GM13977 (cell line): ENCODE measurements at regions not wholly inside any gene's neighbourhood (a gene's known extent, or its start where the extent isn't known, plus 50 kb on each side); places are given as distances from the start of the nearest gene placed in this dataset.

Experiments
- DNase-seq: peaks from one replicate; pipeline ENCODE4 v3.0.0; 2012; ENCODE audit warnings: low spot score
- in situ Hi-C: fragments of 300-500 bp; cut with MboI; formaldehyde crosslinking; loops from one replicate; pipeline ENCODE4 v1.12.0; 2022; ENCODE audit warnings: low sequenced_read_pairs, low pct_unique_long_range_greater_than_20kb, mixed read lengths, inconsistent platforms; ENCODE audit not compliant: unreplicated experiment
- TF ChIP-seq, protein P1 (sequence below): IDR thresholded peaks from 2 replicates; pipeline ENCODE4 v1.5.1; 2012; ENCODE audit warnings: mild to moderate bottlenecking, control low read depth; ENCODE audit not compliant: insufficient read depth; ENCODE audit errors: extremely low read depth, missing control alignments

GRCh38 chr1:188877668-188878067, 1600.0 kb downstream of the BRINP3 start:
- in situ Hi-C loops = no loop called here
- TF ChIP-seq, protein P1, sequence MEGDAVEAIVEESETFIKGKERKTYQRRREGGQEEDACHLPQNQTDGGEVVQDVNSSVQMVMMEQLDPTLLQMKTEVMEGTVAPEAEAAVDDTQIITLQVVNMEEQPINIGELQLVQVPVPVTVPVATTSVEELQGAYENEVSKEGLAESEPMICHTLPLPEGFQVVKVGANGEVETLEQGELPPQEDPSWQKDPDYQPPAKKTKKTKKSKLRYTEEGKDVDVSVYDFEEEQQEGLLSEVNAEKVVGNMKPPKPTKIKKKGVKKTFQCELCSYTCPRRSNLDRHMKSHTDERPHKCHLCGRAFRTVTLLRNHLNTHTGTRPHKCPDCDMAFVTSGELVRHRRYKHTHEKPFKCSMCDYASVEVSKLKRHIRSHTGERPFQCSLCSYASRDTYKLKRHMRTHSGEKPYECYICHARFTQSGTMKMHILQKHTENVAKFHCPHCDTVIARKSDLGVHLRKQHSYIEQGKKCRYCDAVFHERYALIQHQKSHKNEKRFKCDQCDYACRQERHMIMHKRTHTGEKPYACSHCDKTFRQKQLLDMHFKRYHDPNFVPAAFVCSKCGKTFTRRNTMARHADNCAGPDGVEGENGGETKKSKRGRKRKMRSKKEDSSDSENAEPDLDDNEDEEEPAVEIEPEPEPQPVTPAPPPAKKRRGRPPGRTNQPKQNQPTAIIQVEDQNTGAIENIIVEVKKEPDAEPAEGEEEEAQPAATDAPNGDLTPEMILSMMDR = no peak
- DNase-seq = no peak

- TF ChIP-seq, protein P1 = no peak
- in situ Hi-C loops = no loop called here
- no peak for DNase-seq
Measured at GRCh38 chr1:188888386-188888785, 1589.3 kb downstream of the BRINP3 start.

DNA sequence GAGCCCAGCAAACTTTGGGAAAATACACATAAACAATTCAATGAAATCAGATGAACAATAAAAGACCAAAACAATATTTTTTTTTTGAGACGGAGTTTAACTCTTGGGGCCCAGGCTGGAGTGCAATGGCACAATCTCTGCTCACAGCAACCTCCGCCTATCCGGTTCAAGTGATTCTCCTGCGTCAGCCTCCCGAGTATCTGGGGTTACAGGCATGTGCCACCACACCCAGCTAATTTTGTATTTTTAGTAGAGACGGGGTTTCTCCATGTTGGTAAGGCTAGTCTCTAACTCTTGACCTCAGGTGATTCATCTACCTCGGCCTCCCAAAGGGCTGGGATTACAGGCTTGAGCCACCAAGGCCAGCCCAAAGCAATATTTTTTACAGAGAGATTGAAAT, 1588.5 kb downstream of the BRINP3 start:
- no peak for DNase-seq
- TF ChIP-seq, protein P1 = no peak
- in situ Hi-C loops = no loop called here

DNA sequence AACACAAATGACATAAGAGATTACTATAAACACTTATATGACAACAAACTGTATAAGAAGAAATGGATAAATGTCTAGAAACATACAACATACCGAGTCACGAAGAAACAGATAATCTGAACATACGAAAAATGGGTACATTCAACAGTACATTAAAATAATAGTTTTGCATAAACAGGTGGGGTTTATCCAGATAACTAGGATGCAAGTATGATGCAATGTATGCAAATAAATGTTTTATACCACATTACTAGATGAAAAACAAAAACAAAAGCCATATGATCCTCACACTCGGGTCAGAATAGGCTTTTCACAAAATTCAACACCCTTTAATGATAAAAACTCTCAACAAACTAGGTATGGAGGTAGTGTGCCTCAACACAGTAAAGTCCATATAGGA, 1585.7 kb downstream of the BRINP3 start:
- in situ Hi-C loops = no loop called here
- TF ChIP-seq, protein P1 = no peak
- no peak for DNase-seq

GRCh38 chr1:188895611-188896010, 1582.1 kb downstream of the BRINP3 start:
- TF ChIP-seq, protein P1 = no peak
- in situ Hi-C loops = no loop called here
- no peak for DNase-seq

GRCh38 chr1:188903241-188903640, 1574.4 kb downstream of the BRINP3 start:
- no peak for DNase-seq
- in situ Hi-C loops = no loop called here
- TF ChIP-seq, protein P1 = no peak

DNA sequence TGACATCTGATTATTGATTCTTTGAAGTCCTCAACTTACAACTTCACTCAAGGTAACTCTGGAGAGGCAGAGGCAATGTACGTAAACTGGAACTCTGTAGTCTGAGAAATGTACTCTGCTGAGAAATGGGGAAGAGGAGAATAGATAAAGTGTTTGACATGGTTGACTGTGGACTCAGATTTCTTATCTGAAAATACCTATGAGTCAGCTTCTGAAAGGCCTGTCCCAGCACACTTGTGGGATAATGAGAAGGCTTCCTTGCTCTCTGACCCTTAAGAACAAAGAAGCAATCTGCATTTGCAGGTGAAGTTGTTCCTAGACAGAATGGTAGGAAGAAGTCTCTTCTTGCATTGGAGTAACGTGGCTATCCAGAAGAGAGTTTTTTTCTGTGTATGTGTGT, 1573.5 kb downstream of the BRINP3 start:
- TF ChIP-seq, protein P1 = no peak
- in situ Hi-C loops = no loop called here
- DNase-seq = no peak
